ENCODE measurements at regions not wholly inside any gene's neighbourhood (a gene's known extent, or its start where the extent isn't known, plus 50 kb on each side); places are given as distances from the start of the nearest gene placed in this dataset.

DNA sequence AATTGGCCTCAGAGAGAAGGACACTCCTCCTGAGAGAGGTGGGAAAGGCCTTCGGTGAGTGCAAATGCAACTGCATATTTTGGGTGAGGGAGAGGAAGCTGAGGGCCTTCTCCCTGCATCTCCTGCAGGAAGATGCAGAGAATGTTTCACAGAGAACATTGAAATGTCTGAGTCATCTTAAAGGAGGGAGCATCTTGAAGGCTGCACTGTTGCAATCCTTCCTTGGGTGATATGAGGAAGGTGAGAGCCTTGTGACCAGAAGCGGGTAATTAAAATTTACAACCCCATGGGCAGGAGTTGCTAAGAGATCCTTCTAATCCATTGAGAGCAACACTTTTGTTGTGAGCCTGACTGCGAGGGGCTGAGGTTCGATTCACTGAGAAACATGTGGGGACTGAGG, 375.7 kb upstream of the MARCKS start:
- H3K4me3 Mint-ChIP-seq, result no peak overlapping the region
- H3K36me3 Mint-ChIP-seq (ENCODE audit: low read depth), result no peaks in the 10 kb centered on the region
- no peaks in the 10 kb centered on the region for H3K4me1 Mint-ChIP-seq (ENCODE audit: low read depth)
- H3K27ac Mint-ChIP-seq, result no peak overlapping the region
- no peaks in the 10 kb centered on the region for H3K9me3 Mint-ChIP-seq
- H3K27me3 Mint-ChIP-seq, result peaks cover 3% of the 10 kb centered on the region

- peaks cover 2% of the 10 kb centered on the region for H3K27me3 Mint-ChIP-seq
- no peaks in the 10 kb centered on the region for H3K9me3 Mint-ChIP-seq
- H3K36me3 Mint-ChIP-seq (ENCODE audit: low read depth), result no peaks in the 10 kb centered on the region
- no peak overlapping the region for H3K4me3 Mint-ChIP-seq
- no peak overlapping the region for H3K27ac Mint-ChIP-seq
- H3K4me1 Mint-ChIP-seq (ENCODE audit: low read depth), result no peaks in the 10 kb centered on the region
These were observed 375.2 kb upstream of the MARCKS start for GRCh38 chr6:113481910-113482309.

DNA sequence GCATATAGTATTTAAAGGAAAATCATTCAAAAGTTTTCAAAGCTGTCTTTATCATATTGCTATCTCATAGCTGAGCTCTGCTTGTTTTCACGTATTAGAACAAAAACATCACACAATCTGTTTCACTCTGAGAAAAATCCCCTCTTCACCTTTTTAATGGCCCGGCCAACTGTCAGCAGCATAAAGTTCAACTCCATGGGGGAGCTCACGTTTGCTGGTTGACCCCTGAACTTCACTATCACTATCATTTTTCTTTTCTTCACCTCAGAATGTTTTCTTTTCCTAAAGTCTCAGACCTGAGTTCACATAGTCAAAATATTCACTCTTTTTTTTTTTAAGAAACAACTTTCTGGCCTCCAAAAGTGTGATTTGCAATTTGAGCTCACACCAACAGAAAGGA, 374.4 kb upstream of the MARCKS start:
- Mint-ChIP-seq H3K27me3 (no peaks in the 10 kb centered on the region), H3K4me3 (no peak overlapping the region), H3K36me3 (ENCODE audit: low read depth) (no peaks in the 10 kb centered on the region), H3K27ac (no peak overlapping the region), H3K4me1 (ENCODE audit: low read depth) (no peaks in the 10 kb centered on the region), H3K9me3 (no peaks in the 10 kb centered on the region)

- no peak overlapping the region for H3K27ac Mint-ChIP-seq
- no peak overlapping the region for H3K4me3 Mint-ChIP-seq
- no peaks in the 10 kb centered on the region for H3K9me3 Mint-ChIP-seq
- no peaks in the 10 kb centered on the region for H3K4me1 Mint-ChIP-seq (ENCODE audit: low read depth)
- no peaks in the 10 kb centered on the region for H3K36me3 Mint-ChIP-seq (ENCODE audit: low read depth)
- H3K27me3 Mint-ChIP-seq, result no peaks in the 10 kb centered on the region
These were observed 370.9 kb upstream of the MARCKS start for GRCh38 chr6:113486199-113486598.

DNA sequence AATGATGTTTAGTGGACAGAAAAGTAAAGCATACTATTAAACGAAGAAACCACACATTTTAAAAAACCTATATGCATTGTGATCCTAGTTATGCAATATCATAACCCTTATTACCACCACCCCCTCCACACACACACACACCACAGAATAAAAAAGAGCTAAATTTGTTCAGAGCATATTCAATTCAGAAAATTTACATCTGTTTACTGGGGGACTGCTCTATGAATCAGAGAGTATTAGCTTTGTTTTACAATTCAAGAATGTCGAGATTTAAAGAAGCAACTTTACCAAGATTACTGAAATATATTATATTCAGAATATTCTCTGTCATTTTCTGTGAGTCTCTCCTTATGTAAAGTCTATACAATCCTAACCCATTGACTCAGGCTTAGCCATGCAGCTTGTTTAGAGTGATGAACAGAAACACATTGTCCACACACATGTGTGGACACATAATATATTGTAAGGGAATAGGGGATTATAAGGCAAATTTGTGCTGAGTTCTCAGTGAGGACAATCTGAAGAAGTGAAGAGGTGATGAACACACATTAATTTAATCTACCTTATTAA, 369.6 kb upstream of the MARCKS start:
- Mint-ChIP-seq H3K4me1 (ENCODE audit: low read depth) (no peaks in the 10 kb centered on the region), H3K4me3 (no peak overlapping the region), H3K27ac (no peak overlapping the region), H3K27me3 (no peaks in the 10 kb centered on the region), H3K9me3 (no peaks in the 10 kb centered on the region), H3K36me3 (ENCODE audit: low read depth) (no peaks in the 10 kb centered on the region)

DNA sequence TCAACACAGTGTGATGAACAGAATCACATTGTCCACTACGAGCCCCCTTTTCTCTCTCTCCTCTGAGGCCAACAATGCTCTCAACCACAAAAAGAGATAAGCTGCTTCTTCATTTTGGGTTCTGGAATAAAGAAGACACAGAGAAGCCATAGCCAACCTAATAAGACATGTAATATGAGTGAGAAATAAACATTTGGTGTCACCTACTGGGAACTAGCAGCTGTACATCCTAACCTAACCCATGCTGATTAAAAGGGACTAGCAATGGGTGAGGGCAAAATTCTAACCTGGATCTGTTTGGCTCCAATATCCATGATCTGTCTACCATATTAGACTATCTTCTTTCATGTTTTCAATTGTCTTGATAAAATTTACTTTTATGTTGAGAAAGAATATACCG, 369.1 kb upstream of the MARCKS start:
- no peaks in the 10 kb centered on the region for H3K36me3 Mint-ChIP-seq (ENCODE audit: low read depth)
- no peak overlapping the region for H3K27ac Mint-ChIP-seq
- no peaks in the 10 kb centered on the region for H3K27me3 Mint-ChIP-seq
- H3K4me3 Mint-ChIP-seq, result no peak overlapping the region
- no peaks in the 10 kb centered on the region for H3K4me1 Mint-ChIP-seq (ENCODE audit: low read depth)
- H3K9me3 Mint-ChIP-seq, result no peaks in the 10 kb centered on the region

GRCh38 chr6:113488812-113489685, 368.1 kb upstream of the MARCKS start:
- no peaks in the 10 kb centered on the region for H3K27me3 Mint-ChIP-seq
- H3K27ac Mint-ChIP-seq, result no peak overlapping the region
- no peaks in the 10 kb centered on the region for H3K4me1 Mint-ChIP-seq (ENCODE audit: low read depth)

DNA sequence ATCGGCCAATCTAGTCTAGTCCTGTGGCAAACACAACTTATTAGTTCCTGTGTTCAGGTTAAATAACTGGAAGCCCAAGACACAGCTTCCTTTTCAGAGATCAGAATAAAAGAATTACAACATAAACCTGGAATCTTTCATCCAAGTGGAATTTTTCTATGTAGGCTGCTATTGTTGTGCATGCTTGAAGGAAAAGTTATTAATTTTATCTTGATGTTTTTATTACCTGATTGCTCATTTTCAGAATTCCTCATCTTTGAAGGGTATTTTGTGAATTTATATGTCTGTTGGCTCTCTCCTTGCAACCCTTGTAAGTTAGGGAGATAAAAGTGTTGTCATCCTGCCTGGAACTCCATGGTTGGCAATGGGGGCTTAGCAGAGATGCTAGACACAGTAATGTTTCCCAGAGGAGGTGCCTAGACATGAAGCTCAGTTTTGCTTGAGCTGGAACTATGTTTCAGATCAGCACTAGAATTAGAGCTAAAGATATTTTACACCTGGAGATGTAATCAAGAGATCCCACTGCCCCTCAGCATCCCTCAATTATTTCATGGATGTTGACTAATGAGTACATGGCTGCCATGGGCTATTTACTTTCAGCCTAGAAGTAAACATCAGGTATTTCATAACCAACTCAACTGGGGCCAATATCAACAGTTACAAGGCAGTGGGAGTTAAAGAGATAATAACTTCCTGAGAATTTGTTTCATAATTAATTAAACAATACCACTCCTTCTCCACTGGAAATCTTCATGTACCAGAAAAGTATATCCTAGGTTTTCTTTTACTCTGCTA, 367.0 kb upstream of the MARCKS start:
- Mint-ChIP-seq H3K9me3 (no peaks in the 10 kb centered on the region), H3K4me3 (no peak overlapping the region), H3K27me3 (no peaks in the 10 kb centered on the region), H3K36me3 (ENCODE audit: low read depth) (no peaks in the 10 kb centered on the region), H3K4me1 (ENCODE audit: low read depth) (no peaks in the 10 kb centered on the region), H3K27ac (no peak overlapping the region)

More at GRCh38 chr6:113488812-113489685, 368.1 kb upstream of the MARCKS start:
- Mint-ChIP-seq H3K9me3 (no peaks in the 10 kb centered on the region), H3K36me3 (ENCODE audit: low read depth) (no peaks in the 10 kb centered on the region), H3K4me3 (no peak overlapping the region)

GRCh38 chr6:113491376-113491775, 365.8 kb upstream of the MARCKS start:
- no peak overlapping the region for H3K27ac Mint-ChIP-seq
- H3K9me3 Mint-ChIP-seq, result no peaks in the 10 kb centered on the region
- no peaks in the 10 kb centered on the region for H3K36me3 Mint-ChIP-seq (ENCODE audit: low read depth)
- H3K4me1 Mint-ChIP-seq (ENCODE audit: low read depth), result no peaks in the 10 kb centered on the region
- no peaks in the 10 kb centered on the region for H3K27me3 Mint-ChIP-seq
- H3K4me3 Mint-ChIP-seq, result no peak overlapping the region

- H3K27me3 Mint-ChIP-seq, result no peaks in the 10 kb centered on the region
- no peaks in the 10 kb centered on the region for H3K4me1 Mint-ChIP-seq (ENCODE audit: low read depth)
- H3K9me3 Mint-ChIP-seq, result no peaks in the 10 kb centered on the region
- no peaks in the 10 kb centered on the region for H3K36me3 Mint-ChIP-seq (ENCODE audit: low read depth)
- H3K4me3 Mint-ChIP-seq, result no peak overlapping the region
- no peak overlapping the region for H3K27ac Mint-ChIP-seq
These were observed 363.2 kb upstream of the MARCKS start for GRCh38 chr6:113493991-113494390.

DNA sequence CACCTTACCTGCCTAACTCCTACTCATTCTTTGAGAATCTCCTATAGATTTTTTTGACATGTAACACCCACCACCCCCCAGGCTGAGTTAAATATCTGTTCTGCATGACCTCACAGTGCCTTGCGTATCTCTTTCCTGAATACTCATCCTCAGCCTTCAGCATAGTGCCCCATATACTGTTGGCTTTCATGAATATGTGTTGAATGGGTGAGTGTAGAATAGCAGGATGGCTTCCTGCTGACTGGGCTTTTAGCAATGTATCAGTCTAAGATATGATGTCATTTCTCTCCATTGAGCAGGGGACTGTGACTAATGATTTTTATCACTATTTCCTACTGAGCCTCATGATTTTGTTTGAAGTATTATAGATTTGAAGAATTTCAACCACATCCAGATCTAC, 361.6 kb upstream of the MARCKS start:
- Mint-ChIP-seq H3K27me3 (no peaks in the 10 kb centered on the region), H3K4me3 (no peak overlapping the region), H3K9me3 (no peaks in the 10 kb centered on the region), H3K27ac (no peak overlapping the region), H3K4me1 (ENCODE audit: low read depth) (no peaks in the 10 kb centered on the region), H3K36me3 (ENCODE audit: low read depth) (no peaks in the 10 kb centered on the region)

DNA sequence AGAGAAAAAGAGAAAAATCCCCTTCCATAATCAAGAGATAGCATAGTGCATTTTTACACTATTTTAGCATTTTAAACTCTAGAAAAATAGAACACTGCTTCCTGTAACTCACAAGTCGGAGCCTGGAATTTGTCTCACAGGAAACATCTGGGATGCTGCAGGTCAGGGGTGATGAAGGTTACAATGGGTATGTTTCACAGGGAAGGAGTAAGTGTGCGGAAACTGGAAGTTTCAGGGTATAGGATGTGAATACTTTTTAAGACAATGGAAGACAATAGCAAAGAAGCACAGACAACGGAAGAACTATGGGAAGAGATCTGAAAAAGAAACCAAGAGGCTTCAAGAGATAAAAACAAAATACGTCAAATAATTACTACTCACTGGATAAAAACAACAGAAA, 361.0 kb upstream of the MARCKS start:
- no peaks in the 10 kb centered on the region for H3K9me3 Mint-ChIP-seq
- no peaks in the 10 kb centered on the region for H3K27me3 Mint-ChIP-seq
- no peaks in the 10 kb centered on the region for H3K36me3 Mint-ChIP-seq (ENCODE audit: low read depth)
- H3K4me3 Mint-ChIP-seq, result no peak overlapping the region
- H3K4me1 Mint-ChIP-seq (ENCODE audit: low read depth), result no peaks in the 10 kb centered on the region
- no peak overlapping the region for H3K27ac Mint-ChIP-seq

DNA sequence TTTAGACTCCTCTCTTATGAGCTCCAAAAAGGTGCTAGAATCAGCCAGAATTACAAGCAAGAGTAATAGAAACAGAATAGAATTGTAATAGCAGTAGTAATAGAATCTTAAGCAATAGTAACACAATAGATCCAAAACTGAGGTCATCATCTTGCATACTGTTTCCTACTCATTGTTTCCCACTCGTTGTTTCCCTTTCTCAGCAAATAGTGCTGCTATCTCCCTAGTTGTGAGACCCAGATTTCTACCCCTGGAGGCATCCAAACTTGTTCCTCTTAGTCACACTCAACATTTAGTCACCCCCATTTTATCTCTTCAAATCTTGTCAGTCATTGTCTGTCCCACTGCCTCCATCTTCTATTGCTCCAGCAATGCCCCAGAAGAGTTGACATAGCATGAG, 356.9 kb upstream of the MARCKS start:
- H3K9me3 Mint-ChIP-seq, result no peaks in the 10 kb centered on the region
- H3K36me3 Mint-ChIP-seq (ENCODE audit: low read depth), result no peaks in the 10 kb centered on the region
- no peaks in the 10 kb centered on the region for H3K4me1 Mint-ChIP-seq (ENCODE audit: low read depth)
- no peak overlapping the region for H3K4me3 Mint-ChIP-seq
- no peak overlapping the region for H3K27ac Mint-ChIP-seq
- H3K27me3 Mint-ChIP-seq, result no peaks in the 10 kb centered on the region

DNA sequence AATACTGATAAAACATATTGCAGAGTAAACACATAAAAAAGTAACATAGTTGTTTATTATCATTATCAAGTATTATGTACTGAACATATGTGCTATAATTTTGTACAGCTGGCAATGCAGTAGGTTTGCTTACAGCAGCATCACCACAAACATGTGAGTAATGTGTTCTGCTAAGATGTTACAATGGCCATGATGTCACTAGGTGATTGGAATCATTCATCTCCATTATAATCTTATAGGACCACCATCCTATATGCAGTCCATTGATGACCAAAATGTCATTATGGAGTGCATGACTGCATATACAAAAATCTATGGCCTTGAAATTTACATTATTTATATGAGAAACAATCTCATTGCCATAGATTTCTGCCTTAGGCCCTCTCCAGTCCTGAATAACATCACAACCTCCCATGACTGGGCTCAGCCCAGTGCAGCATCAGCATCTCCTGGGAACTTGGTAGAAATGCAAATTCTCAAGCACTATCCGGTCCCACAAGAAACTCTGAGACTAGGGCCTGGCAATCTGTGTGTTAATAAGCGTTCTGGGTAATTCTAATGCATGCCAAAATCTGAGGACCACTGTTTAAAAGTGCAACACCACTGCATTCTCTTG, 352.0 kb upstream of the MARCKS start:
- Mint-ChIP-seq H3K36me3 (ENCODE audit: low read depth) (no peaks in the 10 kb centered on the region), H3K27ac (no peak overlapping the region), H3K27me3 (peaks cover 6% of the 10 kb centered on the region), H3K4me3 (no peak overlapping the region), H3K9me3 (no peaks in the 10 kb centered on the region), H3K4me1 (ENCODE audit: low read depth) (no peaks in the 10 kb centered on the region)

DNA sequence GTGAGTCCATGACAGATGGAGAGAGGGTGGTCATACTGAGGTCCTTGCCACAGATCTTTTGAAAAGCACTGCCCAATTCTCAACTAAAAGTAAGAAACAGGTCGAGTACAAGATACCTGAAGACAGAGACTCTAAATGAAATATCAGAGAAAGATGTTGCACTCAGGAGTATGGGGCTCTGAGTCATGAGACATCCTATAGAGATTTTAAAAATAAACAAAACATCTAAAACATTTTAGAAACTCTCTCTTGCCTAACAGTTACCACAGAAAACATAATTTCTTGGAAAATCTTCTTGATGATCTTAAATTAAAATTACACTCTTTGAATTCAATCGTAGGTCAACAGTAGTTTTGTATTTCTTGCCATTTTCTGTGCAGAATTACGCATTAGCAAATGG, 348.9 kb upstream of the MARCKS start:
- H3K36me3 Mint-ChIP-seq (ENCODE audit: low read depth), result no peaks in the 10 kb centered on the region
- peaks cover 6% of the 10 kb centered on the region for H3K27me3 Mint-ChIP-seq
- no peak overlapping the region for H3K4me3 Mint-ChIP-seq
- H3K9me3 Mint-ChIP-seq, result no peaks in the 10 kb centered on the region
- no peak overlapping the region for H3K27ac Mint-ChIP-seq
- H3K4me1 Mint-ChIP-seq (ENCODE audit: low read depth), result no peaks in the 10 kb centered on the region
